K562 (cell line): ENCODE measurements at regions not wholly inside any gene's neighbourhood (a gene's known extent, or its start where the extent isn't known, plus 50 kb on each side); places are given as distances from the start of the nearest gene placed in this dataset.

Experiments used
- ATAC-seq: fragments of 200-7000 bp; cut with Tn5 transposase; 3 replicates; pipeline ENCODE4 v1.9.1; 2020; ENCODE audit warnings: moderate library complexity
- BruUV-seq: library from RNA; stranded (reverse); fragments of 400-500 nt; replicated peaks from 2 replicates; lab custom pipeline; 2021; lab: Mats Ljungman, UMichigan
- CTCF ChIA-PET: fragments of 300-600 bp; formaldehyde crosslinking; extraction: SDS; loops from one replicate; lab custom pipeline; 2021; ENCODE audit warnings: low intra/inter-chr PET ratio; lab: Yijun Ruan, JAX
- POLR2A ChIA-PET: fragments of 300-600, 350-650 bp; sonication (Branson Sonifier 250); formaldehyde crosslinking; extraction: SDS; loops from one replicate; lab custom pipeline; 2021; ENCODE audit warnings: antibody characterized with exemption, inconsistent platforms; lab: Yijun Ruan, JAX
- DNase-seq, 4 experiments: peaks; one replicate each; pipeline versions ENCODE4 v3.0.0 to v3.0.0-alpha.2; 2011 to 2018; ENCODE audit warnings: low spot score in 3 of 4, mixed read lengths in 3 of 4; ENCODE audit errors: extremely low read depth in 1 of 4
- FAIRE-seq: peaks from 2 replicates; lab custom pipeline; 2011; peaks lifted over from hg19 to GRCh38; lab: Jason Lieb, UNC
- H2AFZ ChIP-seq: 2 replicates; pipeline ENCODE4 v1.6.0; 2011; ENCODE audit warnings: low read depth, low read length, control low read depth, inconsistent platforms
- H3K27ac ChIP-seq: fragments of 200-600 bp; 3 replicates; pipeline ENCODE4 v1.8.0; 2011; ENCODE audit warnings: low read depth, mild to moderate bottlenecking, control low read depth, inconsistent platforms, low read length, moderate library complexity, mixed read lengths; ENCODE audit errors: extremely low read depth
- H3K27me3 ChIP-seq, 2 experiments: fragments of 300-600 bp in 1 of 2; 2 replicates in 1 of 2; 3 replicates in 1 of 2; pipeline versions ENCODE4 v1.6.0 to v1.8.0; 2011; ENCODE audit warnings: inconsistent platforms in 2 of 2, low read length in 2 of 2, mild to moderate bottlenecking in 1 of 2, mixed read lengths in 1 of 2, moderate library complexity in 1 of 2; ENCODE audit not compliant: control insufficient read depth in 2 of 2, insufficient read depth in 2 of 2
- H3K36me3 ChIP-seq: fragments of 300-600 bp; 3 replicates; pipeline ENCODE4 v1.8.0; 2011; ENCODE audit warnings: mild to moderate bottlenecking, low read length, inconsistent platforms; ENCODE audit not compliant: control insufficient read depth, insufficient read depth
- H3K4me1 ChIP-seq, 2 experiments: fragments of 200-600 bp in 1 of 2; replicated peaks in 1 of 2; 2 replicates in 1 of 2; 3 replicates in 1 of 2; pipeline versions ENCODE4 v1.5.1 to v1.8.0; 2011; ENCODE audit warnings: inconsistent platforms in 2 of 2, low read length in 2 of 2, mild to moderate bottlenecking in 1 of 2, mixed read lengths in 1 of 2, moderate library complexity in 1 of 2; ENCODE audit not compliant: control insufficient read depth in 2 of 2, insufficient read depth in 2 of 2
- H3K4me2 ChIP-seq: 2 replicates; pipeline ENCODE4 v1.6.1; 2011; ENCODE audit warnings: low read length, control low read depth, inconsistent platforms, mixed read lengths; ENCODE audit not compliant: insufficient read depth
- H3K4me3 ChIP-seq: fragments of 200-600 bp; sonication (generic), shearing (Covaris generic); 2 replicates; pipeline ENCODE4 v1.5.1; 2016; ENCODE audit warnings: control low read depth, inconsistent platforms
- H3K79me2 ChIP-seq: fragments of 200-600 bp; 3 replicates; pipeline ENCODE4 v1.8.0; 2011; ENCODE audit warnings: low read length, inconsistent platforms; ENCODE audit not compliant: control insufficient read depth, insufficient read depth
- H3K9ac ChIP-seq, 2 experiments: 2 replicates each; pipeline versions ENCODE4 v1.6.0 to v1.6.1; 2011; ENCODE audit warnings: low read depth in 2 of 2, low read length in 2 of 2, control low read depth in 1 of 2, inconsistent platforms in 1 of 2, mild to moderate bottlenecking in 1 of 2, mixed read lengths in 1 of 2; ENCODE audit not compliant: insufficient read depth in 1 of 2
- H3K9me1 ChIP-seq: one replicate; pipeline ENCODE4 v1.6.0; 2011; ENCODE audit warnings: inconsistent platforms, mild to moderate bottlenecking, low read length, moderate library complexity; ENCODE audit not compliant: control insufficient read depth, insufficient read depth
- H3K9me3 ChIP-seq: replicated peaks from 2 replicates; pipeline ENCODE4 v1.5.1; 2011; ENCODE audit warnings: low read depth, low read length, inconsistent platforms; ENCODE audit not compliant: control insufficient read depth, insufficient read depth
- H4K20me1 ChIP-seq: replicated peaks from 2 replicates; pipeline ENCODE4 v1.6.1; 2011; ENCODE audit warnings: low read length, inconsistent platforms, mixed read lengths; ENCODE audit not compliant: control insufficient read depth, insufficient read depth
- ATF6 ChIP-seq: sonication (generic); formaldehyde crosslinking; IDR thresholded peaks from 2 replicates; pipeline ENCODE4 v1.4.0; 2020; ENCODE audit warnings: mild to moderate bottlenecking, missing genetic modification reagents
- CC2D1A ChIP-seq: fragments of 450-650 bp; IDR thresholded peaks from 2 replicates; pipeline ENCODE4 v1.6.1; 2017; ENCODE audit warnings: mild to moderate bottlenecking
- GTF2E2 ChIP-seq: fragments of 200-800 bp; sonication (Bioruptor generic); IDR thresholded peaks from 2 replicates; pipeline ENCODE4 v1.6.1; 2016; ENCODE audit warnings: missing genetic modification characterization, missing compliant biosample characterization
- NONO ChIP-seq, 2 experiments: fragments of 200-400 bp in 1 of 2; fragments of 450-650 bp in 1 of 2; formaldehyde crosslinking in 1 of 2; IDR thresholded peaks; 2 replicates each; pipeline ENCODE4 v1.6.1; 2017; ENCODE audit warnings: low read depth in 2 of 2, mild to moderate bottlenecking in 2 of 2, moderate library complexity in 2 of 2, low read length in 1 of 2
- POLR2B ChIP-seq: fragments of 450-650 bp; IDR thresholded peaks from 2 replicates; pipeline ENCODE4 v1.6.1; 2018; ENCODE audit warnings: low read depth; ENCODE audit not compliant: partially characterized antibody
- PURB ChIP-seq: sonication (generic); formaldehyde crosslinking; IDR thresholded peaks from 2 replicates; pipeline ENCODE4 v1.9.0; 2021; ENCODE audit warnings: low read depth, mild to moderate bottlenecking, missing genetic modification reagents
- ZNF644 ChIP-seq: fragments of 200-800 bp; sonication (Bioruptor generic); IDR thresholded peaks from 2 replicates; pipeline ENCODE4 v1.6.1; 2016; ENCODE audit warnings: low read depth, missing genetic modification characterization, missing compliant biosample characterization
- WGBS: fragments of 100-300 bp; shearing (Covaris generic); methylation state at CpG from one replicate; pipeline ENCODE4 v1.1.6; 2016; ENCODE audit warnings: low coverage, mixed read lengths; ENCODE audit not compliant: insufficient coverage; ENCODE audit errors: missing lambda C conversion rate; 5-methylcytosine and 5-hydroxymethylcytosine counted together
- in situ Hi-C: fragments of 300-500 bp; cut with MboI; formaldehyde crosslinking; loops from 4 replicates; pipeline ENCODE4 v1.15.0; 2018; ENCODE audit warnings: inconsistent platforms, mixed read lengths
- intact Hi-C: fragments of 100-400 bp; cut with micrococcal nuclease; formaldehyde crosslinking; loops from 2 replicates; pipeline ENCODE4 v1.14.2; 2022

DNA sequence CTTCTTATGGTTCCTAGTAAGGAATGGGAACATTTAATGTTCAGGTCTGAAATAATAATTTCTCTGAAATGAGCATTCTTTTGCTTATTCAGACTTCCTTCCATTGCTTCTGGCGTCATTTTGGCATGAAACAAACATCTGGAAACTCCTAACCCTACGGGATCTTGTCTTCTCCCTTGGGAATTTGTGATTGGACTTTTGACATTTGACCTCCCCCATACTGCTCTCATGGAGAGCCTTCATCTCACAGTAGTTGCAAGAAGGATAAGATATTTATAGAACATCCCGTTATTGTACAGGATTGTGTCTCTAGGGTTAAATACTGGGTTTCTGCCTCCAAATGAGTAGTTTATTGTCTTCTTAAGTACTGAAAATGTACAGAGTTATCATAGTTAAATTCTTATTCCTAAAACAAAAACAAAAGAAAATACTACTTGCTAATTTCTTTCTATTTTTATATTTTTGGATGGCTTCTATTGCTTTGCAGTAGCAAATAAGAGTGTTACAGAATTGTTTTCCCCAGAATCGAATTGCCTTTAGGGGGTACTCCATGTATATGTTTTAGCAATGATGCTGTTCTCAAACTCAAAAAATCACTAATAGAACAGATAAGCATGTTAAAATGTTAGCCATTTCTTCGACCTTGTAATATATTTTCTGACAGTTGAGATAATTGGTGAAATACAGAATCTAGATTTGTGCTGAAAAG, 366.8 kb downstream of the DLEU7 start:
- Histone ChIP-seq H3K4me1 (0 out of 5 replicates have a peak, but pooled peaks cover 0 to under 1% of the 10 kb centered on the region in 2 experiments), H3K4me2 (no peak overlapping the region), H3K9me3 (no peaks in the 10 kb centered on the region), H3K9me1 (no peaks in the 10 kb centered on the region), H3K4me3 (no peak overlapping the region), H2AFZ (no peak overlapping the region), H3K9ac (no peak overlapping the region), H3K79me2 (no peaks in the 10 kb centered on the region), H4K20me1 (no peaks in the 10 kb centered on the region), H3K27ac (no peak overlapping the region), H3K27me3 (no peaks in the 10 kb centered on the region), H3K36me3 (no peaks in the 10 kb centered on the region)
- in situ Hi-C loops (no loop called here), intact Hi-C loops (no loop called here)
- DNase-seq = no peak
- WGBS = 45% methylated on average over 5 of the region's 5 CpGs
- TF ChIP-seq ZNF644 (no peak), ATF6 (CRISPR knock-in tag) (no peak), NONO (IDR thresholded peaks at IDR 0.05; ENCODE audit: low read depth in 2 of 2, low read length in 1 of 2) (no peak), CC2D1A (no peak), POLR2B (no peak), PURB (no peak), GTF2E2 (tag) (no peak)
- BruUV-seq = no TSS peak
- FAIRE-seq = no peak
- CTCF ChIA-PET = no interaction called here
- POLR2A ChIA-PET = interaction anchor here (1.5 kb wide), 1 partner anchor 15 kb away, joined by 5 read pairs; no protein-coding TSS in a partner anchor
- ATAC-seq = no peak
